K562 (cell line): ENCODE measurements at regions not wholly inside any gene's neighbourhood (a gene's known extent, or its start where the extent isn't known, plus 50 kb on each side); places are given as distances from the start of the nearest gene placed in this dataset.

Experiments
- ATAC-seq: fragments of 200-7000 bp; cut with Tn5 transposase; 3 replicates; pipeline ENCODE4 v1.9.1; 2020; ENCODE audit warnings: moderate library complexity
- BruUV-seq: library from RNA; stranded (reverse); fragments of 400-500 nt; replicated peaks from 2 replicates; lab custom pipeline; 2021; lab: Mats Ljungman, UMichigan
- CTCF ChIA-PET: fragments of 300-600 bp; formaldehyde crosslinking; extraction: SDS; loops from one replicate; lab custom pipeline; 2021; ENCODE audit warnings: low intra/inter-chr PET ratio; lab: Yijun Ruan, JAX
- POLR2A ChIA-PET: fragments of 300-600, 350-650 bp; sonication (Branson Sonifier 250); formaldehyde crosslinking; extraction: SDS; loops from one replicate; lab custom pipeline; 2021; ENCODE audit warnings: antibody characterized with exemption, inconsistent platforms; lab: Yijun Ruan, JAX
- DNase-seq, 4 experiments: peaks; one replicate each; pipeline versions ENCODE4 v3.0.0 to v3.0.0-alpha.2; 2011 to 2018; ENCODE audit warnings: low spot score in 3 of 4, mixed read lengths in 3 of 4; ENCODE audit errors: extremely low read depth in 1 of 4
- FAIRE-seq: peaks from 2 replicates; lab custom pipeline; 2011; peaks lifted over from hg19 to GRCh38; lab: Jason Lieb, UNC
- H2AFZ ChIP-seq: 2 replicates; pipeline ENCODE4 v1.6.0; 2011; ENCODE audit warnings: low read depth, low read length, control low read depth, inconsistent platforms
- H3K27ac ChIP-seq: fragments of 200-600 bp; 3 replicates; pipeline ENCODE4 v1.8.0; 2011; ENCODE audit warnings: low read depth, mild to moderate bottlenecking, control low read depth, inconsistent platforms, low read length, moderate library complexity, mixed read lengths; ENCODE audit errors: extremely low read depth
- H3K27me3 ChIP-seq, 2 experiments: fragments of 300-600 bp in 1 of 2; 2 replicates in 1 of 2; 3 replicates in 1 of 2; pipeline versions ENCODE4 v1.6.0 to v1.8.0; 2011; ENCODE audit warnings: inconsistent platforms in 2 of 2, low read length in 2 of 2, mild to moderate bottlenecking in 1 of 2, mixed read lengths in 1 of 2, moderate library complexity in 1 of 2; ENCODE audit not compliant: control insufficient read depth in 2 of 2, insufficient read depth in 2 of 2
- H3K36me3 ChIP-seq: fragments of 300-600 bp; 3 replicates; pipeline ENCODE4 v1.8.0; 2011; ENCODE audit warnings: mild to moderate bottlenecking, low read length, inconsistent platforms; ENCODE audit not compliant: control insufficient read depth, insufficient read depth
- H3K4me1 ChIP-seq, 2 experiments: fragments of 200-600 bp in 1 of 2; replicated peaks in 1 of 2; 2 replicates in 1 of 2; 3 replicates in 1 of 2; pipeline versions ENCODE4 v1.5.1 to v1.8.0; 2011; ENCODE audit warnings: inconsistent platforms in 2 of 2, low read length in 2 of 2, mild to moderate bottlenecking in 1 of 2, mixed read lengths in 1 of 2, moderate library complexity in 1 of 2; ENCODE audit not compliant: control insufficient read depth in 2 of 2, insufficient read depth in 2 of 2
- H3K4me2 ChIP-seq: 2 replicates; pipeline ENCODE4 v1.6.1; 2011; ENCODE audit warnings: low read length, control low read depth, inconsistent platforms, mixed read lengths; ENCODE audit not compliant: insufficient read depth
- H3K4me3 ChIP-seq: fragments of 200-600 bp; sonication (generic), shearing (Covaris generic); 2 replicates; pipeline ENCODE4 v1.5.1; 2016; ENCODE audit warnings: control low read depth, inconsistent platforms
- H3K79me2 ChIP-seq: fragments of 200-600 bp; 3 replicates; pipeline ENCODE4 v1.8.0; 2011; ENCODE audit warnings: low read length, inconsistent platforms; ENCODE audit not compliant: control insufficient read depth, insufficient read depth
- H3K9ac ChIP-seq, 2 experiments: 2 replicates each; pipeline versions ENCODE4 v1.6.0 to v1.6.1; 2011; ENCODE audit warnings: low read depth in 2 of 2, low read length in 2 of 2, control low read depth in 1 of 2, inconsistent platforms in 1 of 2, mild to moderate bottlenecking in 1 of 2, mixed read lengths in 1 of 2; ENCODE audit not compliant: insufficient read depth in 1 of 2
- H3K9me1 ChIP-seq: one replicate; pipeline ENCODE4 v1.6.0; 2011; ENCODE audit warnings: inconsistent platforms, mild to moderate bottlenecking, low read length, moderate library complexity; ENCODE audit not compliant: control insufficient read depth, insufficient read depth
- H3K9me3 ChIP-seq: replicated peaks from 2 replicates; pipeline ENCODE4 v1.5.1; 2011; ENCODE audit warnings: low read depth, low read length, inconsistent platforms; ENCODE audit not compliant: control insufficient read depth, insufficient read depth
- H4K20me1 ChIP-seq: replicated peaks from 2 replicates; pipeline ENCODE4 v1.6.1; 2011; ENCODE audit warnings: low read length, inconsistent platforms, mixed read lengths; ENCODE audit not compliant: control insufficient read depth, insufficient read depth
- ATF1 ChIP-seq, 2 experiments: fragments of 450-650 bp in 1 of 2; IDR thresholded peaks; 2 replicates each; pipeline ENCODE4 v1.6.1; 2016; ENCODE audit warnings: missing compliant biosample characterization in 1 of 2, missing genetic modification characterization in 1 of 2
- BRF2 ChIP-seq: IDR thresholded peaks from 3 replicates; pipeline ENCODE4 v1.6.1; 2011; ENCODE audit warnings: borderline replicate concordance, mild to moderate bottlenecking; ENCODE audit not compliant: insufficient read length, insufficient read depth
- E2F3 ChIP-seq: fragments of 250-450 bp; sonication (Bioruptor Pico); IDR thresholded peaks from 2 replicates; pipeline ENCODE4 v1.4.0; 2020; ENCODE audit warnings: mild to moderate bottlenecking
- ELK3 ChIP-seq: fragments of 450-650 bp; formaldehyde crosslinking; IDR thresholded peaks from 2 replicates; pipeline ENCODE4 v1.4.0; 2020; ENCODE audit warnings: mild to moderate bottlenecking
- GATA2 ChIP-seq: sonication (generic); formaldehyde crosslinking; IDR thresholded peaks from 2 replicates; pipeline ENCODE4 v1.4.0; 2020; ENCODE audit warnings: mild to moderate bottlenecking, missing genetic modification reagents
- KAT8 ChIP-seq: fragments of 450-650 bp; IDR thresholded peaks from 2 replicates; pipeline ENCODE4 v1.6.1; 2016; ENCODE audit warnings: low read depth, mild to moderate bottlenecking
- RBM34 ChIP-seq: fragments of 200-400 bp; formaldehyde crosslinking; IDR thresholded peaks from 2 replicates; pipeline ENCODE4 v1.6.1; 2018; ENCODE audit warnings: low read length, borderline replicate concordance; ENCODE audit not compliant: insufficient read depth
- RFX1 ChIP-seq: fragments of 450-650 bp; IDR thresholded peaks from 2 replicates; pipeline ENCODE4 v1.6.1; 2016; ENCODE audit warnings: mild to moderate bottlenecking, moderate library complexity
- THRB ChIP-seq: fragments of 450-650 bp; formaldehyde crosslinking; conservative IDR thresholded peaks from 2 replicates; pipeline ENCODE4 v1.4.0; 2022; ENCODE audit warnings: mild to moderate bottlenecking, missing genetic modification characterization
- ZNF263 ChIP-seq: sonication (generic); formaldehyde crosslinking; IDR thresholded peaks from 2 replicates; pipeline ENCODE4 v1.8.0; 2022; ENCODE audit warnings: mild to moderate bottlenecking, missing genetic modification reagents, borderline replicate concordance
- ZNF407 ChIP-seq: fragments of 450-650 bp; IDR thresholded peaks from 2 replicates; pipeline ENCODE4 v1.6.1; 2016; ENCODE audit warnings: low read depth
- ZNF584 ChIP-seq: fragments of 200-800 bp; sonication (Bioruptor generic); IDR thresholded peaks from 2 replicates; pipeline ENCODE4 v1.6.1; 2016; ENCODE audit warnings: low read depth, mild to moderate bottlenecking, missing genetic modification characterization, missing compliant biosample characterization
- in situ Hi-C: fragments of 300-500 bp; cut with MboI; formaldehyde crosslinking; loops from 4 replicates; pipeline ENCODE4 v1.15.0; 2018; ENCODE audit warnings: inconsistent platforms, mixed read lengths
- intact Hi-C: fragments of 100-400 bp; cut with micrococcal nuclease; formaldehyde crosslinking; loops from 2 replicates; pipeline ENCODE4 v1.14.2; 2022

GRCh38 chr18:55093295-55093694 lies 134.0 kb upstream of the CCDC68 start:
- no TSS peak for BruUV-seq
- no peaks in the 10 kb centered on the region; a peak in 2 of 5 replicates for H3K4me1 ChIP-seq
- in situ Hi-C loops (no loop called here), intact Hi-C loops (no loop called here)
- H3K79me2 ChIP-seq = no peaks in the 10 kb centered on the region
- ChIA-PET POLR2A (interaction anchor here (0.7 to 1.0 kb wide), 2 partner anchors 14 to 182 kb away, joined by 3 to 4 read pairs; no protein-coding TSS in a partner anchor), CTCF (no interaction called here)
- no peaks in the 10 kb centered on the region for H3K36me3 ChIP-seq
- no peak for ATAC-seq
- H3K9me3 ChIP-seq = no peaks in the 10 kb centered on the region
- H3K9me1 ChIP-seq = no peaks in the 10 kb centered on the region
- H4K20me1 ChIP-seq = no peaks in the 10 kb centered on the region
- H3K4me2 ChIP-seq = no peak overlapping the region
- no peak overlapping the region for H3K27ac ChIP-seq
- no peak overlapping the region for H3K9ac ChIP-seq
- no peak for DNase-seq
- H3K4me3 ChIP-seq = no peak overlapping the region
- no peak overlapping the region for H2AFZ ChIP-seq
- no peak for FAIRE-seq
- no peaks in the 10 kb centered on the region for H3K27me3 ChIP-seq
- no peak for TF ChIP-seq THRB (CRISPR knock-in tag)
- no peak for TF ChIP-seq RBM34
- TF ChIP-seq ELK3 (CRISPR knock-in tag) = no peak
- no peak for TF ChIP-seq GATA2 (CRISPR knock-in tag)
- TF ChIP-seq ZNF584 (CRISPR knock-in tag) = no peak
- no peak for TF ChIP-seq E2F3 (CRISPR knock-in tag)
- TF ChIP-seq BRF2 = no peak
- no peak for TF ChIP-seq ZNF263 (CRISPR knock-in tag)
- no peak for TF ChIP-seq ATF1 (CRISPR knock-in tag; IDR thresholded peaks at IDR 0.05)
- no peak for TF ChIP-seq ATF1 (tag; IDR thresholded peaks at IDR 0.05)
- no peak for TF ChIP-seq KAT8
- TF ChIP-seq RFX1 = no peak
- no peak for TF ChIP-seq ZNF407
